ENCODE measurements at regions not wholly inside any gene's neighbourhood (a gene's known extent, or its start where the extent isn't known, plus 50 kb on each side); places are given as distances from the start of the nearest gene placed in this dataset.

- TF ChIP-seq, protein P1, sequence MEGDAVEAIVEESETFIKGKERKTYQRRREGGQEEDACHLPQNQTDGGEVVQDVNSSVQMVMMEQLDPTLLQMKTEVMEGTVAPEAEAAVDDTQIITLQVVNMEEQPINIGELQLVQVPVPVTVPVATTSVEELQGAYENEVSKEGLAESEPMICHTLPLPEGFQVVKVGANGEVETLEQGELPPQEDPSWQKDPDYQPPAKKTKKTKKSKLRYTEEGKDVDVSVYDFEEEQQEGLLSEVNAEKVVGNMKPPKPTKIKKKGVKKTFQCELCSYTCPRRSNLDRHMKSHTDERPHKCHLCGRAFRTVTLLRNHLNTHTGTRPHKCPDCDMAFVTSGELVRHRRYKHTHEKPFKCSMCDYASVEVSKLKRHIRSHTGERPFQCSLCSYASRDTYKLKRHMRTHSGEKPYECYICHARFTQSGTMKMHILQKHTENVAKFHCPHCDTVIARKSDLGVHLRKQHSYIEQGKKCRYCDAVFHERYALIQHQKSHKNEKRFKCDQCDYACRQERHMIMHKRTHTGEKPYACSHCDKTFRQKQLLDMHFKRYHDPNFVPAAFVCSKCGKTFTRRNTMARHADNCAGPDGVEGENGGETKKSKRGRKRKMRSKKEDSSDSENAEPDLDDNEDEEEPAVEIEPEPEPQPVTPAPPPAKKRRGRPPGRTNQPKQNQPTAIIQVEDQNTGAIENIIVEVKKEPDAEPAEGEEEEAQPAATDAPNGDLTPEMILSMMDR (IDR thresholded peaks at IDR 0.05; ENCODE audit: extremely low read depth, insufficient read depth, missing control alignments) = peak; percentile 59
- in situ Hi-C loops (cut with MboI; ENCODE audit: low pct_unique_long_range_greater_than_20kb, low sequenced_read_pairs, unreplicated experiment) = no loop called here
These were observed 56.7 kb upstream of the RAB38 start for GRCh38 chr11:88231894-88232482.

GRCh38 chr11:88229303-88229702 lies 54.1 kb upstream of the RAB38 start:
- in situ Hi-C loops (cut with MboI; ENCODE audit: low pct_unique_long_range_greater_than_20kb, low sequenced_read_pairs, unreplicated experiment) = no loop called here
- TF ChIP-seq, protein P1 (IDR thresholded peaks at IDR 0.05; ENCODE audit: extremely low read depth, insufficient read depth, missing control alignments) = no peak
- DNase-seq (ENCODE audit: low spot score) = no peak

More at GRCh38 chr11:88231894-88232482, 56.7 kb upstream of the RAB38 start:
- DNase-seq (ENCODE audit: low spot score) = peak; percentile 45
